Stomach (tissue), 4 donors: ENCODE measurements at regions not wholly inside any gene's neighbourhood (a gene's known extent, or its start where the extent isn't known, plus 50 kb on each side); places are given as distances from the start of the nearest gene placed in this dataset.

Experiments
- CTCF ChIP-seq, 7 experiments: fragments of 450-650 bp in 4 of 7; fragments of 200-600 bp in 3 of 7; sonication (generic) in 3 of 7; IDR thresholded peaks; one replicate each; pipeline ENCODE4 v1.5.1; 2016 to 2019; ENCODE audit warnings: antibody characterized with exemption in 7 of 7, control low read depth in 2 of 7, mild to moderate bottlenecking in 1 of 7
- EP300 ChIP-seq: sonication (generic); formaldehyde crosslinking; IDR thresholded peaks from one replicate; pipeline ENCODE4 v1.6.1; 2017; ENCODE audit warnings: antibody characterized with exemption

- TF ChIP-seq CTCF (IDR thresholded peaks at IDR 0.05) (no peak), EP300 (no peak)
Observed at GRCh38 chr3:185988816-185989175, 51.0 kb upstream of the TRA2B start.
